GM18517 (cell line): ENCODE measurements at regions not wholly inside any gene's neighbourhood (a gene's known extent, or its start where the extent isn't known, plus 50 kb on each side); places are given as distances from the start of the nearest gene placed in this dataset.
"Not testable (repeated sequence)": the region's sequence is repeated elsewhere in the genome, so short reads cannot be mapped to it uniquely, and the experiment has no call there.

Experiments
- ATAC-seq: cut with Tn5 transposase; IDR thresholded peaks from one replicate; pipeline ENCODE4 v1.9.1; 2021; ENCODE audit warnings: mild to moderate bottlenecking, moderate library complexity; ENCODE audit not compliant: unreplicated experiment

GRCh38 chr5:75848077-75848476, 130.8 kb upstream of the POC5 start:
- ATAC-seq, result no peak

GRCh38 chr5:75847561-75848021, 130.4 kb upstream of the POC5 start:
- peak; percentile 97 for ATAC-seq

- no peak for ATAC-seq
Observed at GRCh38 chr5:75844301-75844700, 127.1 kb upstream of the POC5 start.

- no peak for ATAC-seq
Observed at GRCh38 chr5:75843319-75843718, 126.1 kb upstream of the POC5 start.

- no peak for ATAC-seq
Observed at GRCh38 chr5:75839547-75839946, 122.3 kb upstream of the POC5 start.

GRCh38 chr5:75837258-75837841, 120.1 kb upstream of the POC5 start:
- no peak for ATAC-seq

GRCh38 chr5:75831561-75831960, 114.3 kb upstream of the POC5 start:
- no peak for ATAC-seq

- no peak for ATAC-seq
Observed at GRCh38 chr5:75828029-75828428, 110.8 kb upstream of the POC5 start.

- ATAC-seq, result no peak
Observed at GRCh38 chr5:75824323-75824722, 107.1 kb upstream of the POC5 start.

- ATAC-seq, result no peak
Observed at GRCh38 chr5:75823811-75824210, 106.6 kb upstream of the POC5 start.

GRCh38 chr5:75818661-75819060, 101.4 kb upstream of the POC5 start:
- no peak for ATAC-seq

GRCh38 chr5:75799695-75800094, 82.5 kb upstream of the POC5 start:
- ATAC-seq, result not testable (repeated sequence)

GRCh38 chr5:75769338-75769737, 52.1 kb upstream of the POC5 start:
- not testable (repeated sequence) for ATAC-seq
